Liver (tissue), 8 donors: ENCODE measurements at regions not wholly inside any gene's neighbourhood (a gene's known extent, or its start where the extent isn't known, plus 50 kb on each side); places are given as distances from the start of the nearest gene placed in this dataset.

Experiments used
- DNase-seq: peaks from one replicate; pipeline ENCODE4 v3.0.0-alpha.2; 2017; ENCODE audit warnings: low spot score
- H3K27ac ChIP-seq, 2 donors: one replicate each; pipeline ENCODE4 v1.7.0; 2013; ENCODE audit warnings: inconsistent platforms in 2 of 2, low read length in 2 of 2, control low read depth in 1 of 2, low read depth in 1 of 2, mild to moderate bottlenecking in 1 of 2
- H3K27me3 ChIP-seq, 4 donors: one replicate each; pipeline versions ENCODE4 v1.6.1 to v1.7.0; 2013; ENCODE audit warnings: low read length in 3 of 4, inconsistent platforms in 1 of 4, mild to moderate bottlenecking in 1 of 4, moderate library complexity in 1 of 4; ENCODE audit not compliant: control insufficient read depth in 4 of 4, insufficient read depth in 4 of 4
- H3K36me3 ChIP-seq, 4 donors: one replicate each; pipeline versions ENCODE4 v1.6.1 to v1.7.0; 2013; ENCODE audit warnings: low read length in 3 of 4, mild to moderate bottlenecking in 3 of 4, low read depth in 1 of 4, moderate library complexity in 1 of 4; ENCODE audit not compliant: control insufficient read depth in 4 of 4, insufficient read depth in 3 of 4
- H3K4me1 ChIP-seq, 4 donors: one replicate each; pipeline versions ENCODE4 v1.6.1 to v1.7.0; 2013; ENCODE audit warnings: low read length in 3 of 4, mild to moderate bottlenecking in 3 of 4, moderate library complexity in 1 of 4; ENCODE audit not compliant: control insufficient read depth in 4 of 4, insufficient read depth in 4 of 4
- H3K4me3 ChIP-seq, 3 donors: one replicate each; pipeline versions ENCODE4 v1.6.1 to v1.7.0; 2013; ENCODE audit warnings: low read length in 3 of 3, control low read depth in 1 of 3, low read depth in 1 of 3, mild to moderate bottlenecking in 1 of 3
- H3K9ac ChIP-seq, 2 donors: one replicate each; pipeline ENCODE4 v1.7.0; 2013; ENCODE audit warnings: low read length in 2 of 2, mild to moderate bottlenecking in 2 of 2, moderate library complexity in 2 of 2, control low read depth in 1 of 2, low read depth in 1 of 2
- H3K9me3 ChIP-seq, 4 donors: one replicate each; pipeline versions ENCODE4 v1.6.1 to v1.7.0; 2013; ENCODE audit warnings: low read length in 3 of 4; ENCODE audit not compliant: control insufficient read depth in 4 of 4
- ATF3 ChIP-seq: IDR thresholded peaks from 2 replicates; pipeline ENCODE4 v1.6.1; 2016; ENCODE audit warnings: antibody characterized with exemption
- CTCF ChIP-seq: fragments of 150-350 bp; IDR thresholded peaks from 2 replicates; pipeline ENCODE4 v1.5.1; 2017; ENCODE audit warnings: improper control_type of control experiment, low read depth, low read length; ENCODE audit not compliant: missing input control
- EGR1 ChIP-seq, 2 donors: IDR thresholded peaks; 2 replicates each; pipeline ENCODE4 v1.6.1; 2016 to 2018; ENCODE audit warnings: antibody characterized with exemption in 2 of 2, low read depth in 2 of 2
- FOXA1 ChIP-seq: IDR thresholded peaks from 2 replicates; pipeline ENCODE4 v1.6.1; 2016; ENCODE audit warnings: antibody characterized with exemption
- GABPA ChIP-seq, 2 donors: IDR thresholded peaks in 1 of 2; conservative IDR thresholded peaks in 1 of 2; 2 replicates each; pipeline ENCODE4 v1.6.1; 2016; ENCODE audit warnings: antibody characterized with exemption in 2 of 2, mild to moderate bottlenecking in 1 of 2, moderate library complexity in 1 of 2
- HNF4A ChIP-seq, 2 donors: conservative IDR thresholded peaks; 2 replicates each; pipeline ENCODE4 v1.6.1; 2016; ENCODE audit warnings: antibody characterized with exemption in 2 of 2, mild to moderate bottlenecking in 2 of 2
- HNF4G ChIP-seq: IDR thresholded peaks from 2 replicates; pipeline ENCODE4 v1.6.1; 2016; ENCODE audit warnings: antibody characterized with exemption
- MAX ChIP-seq: IDR thresholded peaks from 2 replicates; pipeline ENCODE4 v1.6.1; 2016; ENCODE audit warnings: antibody characterized with exemption
- NR2F2 ChIP-seq: IDR thresholded peaks from 2 replicates; pipeline ENCODE4 v1.6.1; 2016; ENCODE audit warnings: antibody characterized with exemption
- RAD21 ChIP-seq, 2 donors: IDR thresholded peaks; 2 replicates each; pipeline ENCODE4 v1.6.1; 2016; ENCODE audit warnings: antibody characterized with exemption in 2 of 2, mild to moderate bottlenecking in 2 of 2
- REST ChIP-seq: IDR thresholded peaks from 2 replicates; pipeline ENCODE4 v1.6.1; 2016; ENCODE audit warnings: antibody characterized with exemption, mild to moderate bottlenecking
- RXRA ChIP-seq, 2 donors: IDR thresholded peaks; 2 replicates each; pipeline ENCODE4 v1.6.1; 2017 to 2018; ENCODE audit warnings: antibody characterized with exemption in 2 of 2, mild to moderate bottlenecking in 1 of 2
- SP1 ChIP-seq: IDR thresholded peaks from 2 replicates; pipeline ENCODE4 v1.6.1; 2018; ENCODE audit warnings: antibody characterized with exemption, mild to moderate bottlenecking
- TAF1 ChIP-seq: conservative IDR thresholded peaks from 2 replicates; pipeline ENCODE4 v1.6.1; 2016; ENCODE audit warnings: antibody characterized with exemption, mild to moderate bottlenecking
- YY1 ChIP-seq: IDR thresholded peaks from 2 replicates; pipeline ENCODE4 v1.6.1; 2016; ENCODE audit warnings: antibody characterized with exemption, mild to moderate bottlenecking
- ZBTB33 ChIP-seq: IDR thresholded peaks from 2 replicates; pipeline ENCODE4 v1.6.1; 2016; ENCODE audit warnings: antibody characterized with exemption
- WGBS: extraction: QIAGEN DNeasy Blood & Tissue Kit; methylation state at CpG from one replicate; pipeline ENCODE4 v1.1.7; 2013; 5-methylcytosine and 5-hydroxymethylcytosine counted together
- donor health status: healthy.
- donor health status: healthy.
- donor health status: healthy.
- donor health status: healthy.
- donor health status: healthy.

GRCh38 chr13:40132249-40132648 is 476.8 kb downstream of the COG6 start:
- no peaks in the 10 kb centered on the region for H3K9me3 ChIP-seq
- no peaks in the 10 kb centered on the region for H3K27me3 ChIP-seq
- H3K27ac ChIP-seq = no peak overlapping the region
- TF ChIP-seq TAF1 = no peak
- WGBS = 96% methylated on average over 3 of the region's 3 CpGs
- H3K4me3 ChIP-seq = no peak overlapping the region
- H3K4me1 ChIP-seq = no peaks in the 10 kb centered on the region
- H3K36me3 ChIP-seq = no peaks in the 10 kb centered on the region
- DNase-seq = no peak
- H3K9ac ChIP-seq = no peak overlapping the region

- Histone ChIP-seq H3K9ac (no peak overlapping the region), H3K36me3 (no peaks in the 10 kb centered on the region), H3K27ac (no peak overlapping the region), H3K9me3 (no peaks in the 10 kb centered on the region), H3K4me1 (no peaks in the 10 kb centered on the region), H3K4me3 (no peak overlapping the region), H3K27me3 (no peaks in the 10 kb centered on the region)
- WGBS = 93% methylated on average over 2 of the region's 2 CpGs
- TF ChIP-seq NR2F2 (no peak), RXRA (IDR thresholded peaks at IDR 0.05) (no peak), MAX (no peak), ZBTB33 (no peak), HNF4G (no peak), TAF1 (no peak), HNF4A (conservative IDR thresholded peaks at IDR 0.05) (no peak), GABPA (IDR thresholded peaks at IDR 0.05 in 1 of 2, conservative IDR thresholded peaks at IDR 0.05 in 1 of 2) (no peak)
- DNase-seq = no peak
These were observed 481.4 kb downstream of the COG6 start for GRCh38 chr13:40136896-40137295.

- H3K4me3 ChIP-seq = no peak overlapping the region
- no peak overlapping the region for H3K9ac ChIP-seq
- 95% methylated on average over 6 of the region's 6 CpGs for WGBS
- no peaks in the 10 kb centered on the region for H3K36me3 ChIP-seq
- H3K27ac ChIP-seq = no peak overlapping the region
- TF ChIP-seq FOXA1 = no peak
- no peak for TF ChIP-seq YY1
- TF ChIP-seq SP1 = no peak
- TF ChIP-seq HNF4A (conservative IDR thresholded peaks at IDR 0.05) = no peak
- no peak for TF ChIP-seq RAD21 (IDR thresholded peaks at IDR 0.05)
- no peak for TF ChIP-seq MAX
- TF ChIP-seq EGR1 (IDR thresholded peaks at IDR 0.05; ENCODE audit: low read depth in 2 of 2) = no peak
- TF ChIP-seq RXRA (IDR thresholded peaks at IDR 0.05) = no peak
- TF ChIP-seq ZBTB33 = no peak
- TF ChIP-seq CTCF = no peak
- no peak for TF ChIP-seq HNF4G
- no peak for TF ChIP-seq ATF3
- no peak for TF ChIP-seq NR2F2
- no peak for TF ChIP-seq REST
- H3K4me1 ChIP-seq = no peaks in the 10 kb centered on the region
- H3K27me3 ChIP-seq = no peaks in the 10 kb centered on the region
- DNase-seq = no peak
- no peaks in the 10 kb centered on the region for H3K9me3 ChIP-seq
These were observed 481.9 kb downstream of the COG6 start for GRCh38 chr13:40137400-40137799.
